Endothelial cell of umbilical vein (primary cell): ENCODE measurements at regions not wholly inside any gene's neighbourhood (a gene's known extent, or its start where the extent isn't known, plus 50 kb on each side); places are given as distances from the start of the nearest gene placed in this dataset.

Source experiments
- BruUV-seq: library from RNA; stranded (reverse); fragments of 400-500 nt; replicated peaks from 2 replicates; lab custom pipeline; 2021; lab: Mats Ljungman, UMichigan
- CTCF ChIA-PET: fragments of 300-600, 350-600 bp; sonication (Branson Sonifier 250); formaldehyde crosslinking; loops from one replicate; lab custom pipeline; 2021; ENCODE audit warnings: antibody characterized with exemption, inconsistent platforms; lab: Charles Lee
- POLR2A ChIA-PET: fragments of 300-600, 350-600 bp; sonication (Branson Sonifier 250); formaldehyde crosslinking; loops from one replicate; lab custom pipeline; 2021; ENCODE audit warnings: antibody characterized with exemption, inconsistent platforms; lab: Charles Lee
- DNase-seq: peaks from one replicate; pipeline ENCODE4 v3.0.0-alpha.2; 2011; ENCODE audit warnings: low read depth, low spot score
- FAIRE-seq: peaks from 2 replicates; lab custom pipeline; 2011; peaks lifted over from hg19 to GRCh38; lab: Jason Lieb, UNC
- H2AFZ ChIP-seq: 2 replicates; pipeline ENCODE4 v1.6.0; 2012; ENCODE audit warnings: low read depth, low read length, control low read depth, inconsistent platforms
- H3K27ac ChIP-seq: 2 replicates; pipeline ENCODE4 v1.5.1; 2011; ENCODE audit warnings: low read depth, mild to moderate bottlenecking, control low read depth, low read length, moderate library complexity; ENCODE audit not compliant: insufficient read depth
- H3K27me3 ChIP-seq, 2 experiments: 2 replicates each; pipeline versions ENCODE4 v1.6.0 to v1.6.1; 2011; ENCODE audit warnings: low read length in 2 of 2, mixed read lengths in 1 of 2; ENCODE audit not compliant: control insufficient read depth in 2 of 2, insufficient read depth in 2 of 2
- H3K36me3 ChIP-seq, 2 experiments: 2 replicates in 1 of 2; 3 replicates in 1 of 2; pipeline ENCODE4 v1.5.1; 2011; ENCODE audit warnings: low read length in 2 of 2, mild to moderate bottlenecking in 1 of 2, moderate library complexity in 1 of 2; ENCODE audit not compliant: control insufficient read depth in 2 of 2, insufficient read depth in 2 of 2; ENCODE audit errors: extremely low read depth in 1 of 2
- H3K4me1 ChIP-seq: 3 replicates; pipeline ENCODE4 v1.5.1; 2011; ENCODE audit warnings: mild to moderate bottlenecking, low read length; ENCODE audit not compliant: control insufficient read depth, insufficient read depth; ENCODE audit errors: extremely low read depth
- H3K4me2 ChIP-seq: 2 replicates; pipeline ENCODE4 v1.6.1; 2011; ENCODE audit warnings: low read length, control low read depth, mixed read lengths; ENCODE audit not compliant: insufficient read depth
- H3K4me3 ChIP-seq, 3 experiments: fragments of 200-600 bp in 1 of 3; sonication (generic), shearing (Covaris generic) in 1 of 3; replicated peaks in 1 of 3; 2 replicates each; pipeline ENCODE4 v1.5.1; 2011 to 2016; ENCODE audit warnings: control low read depth in 3 of 3, low read length in 3 of 3, mild to moderate bottlenecking in 2 of 3, inconsistent platforms in 1 of 3, low read depth in 1 of 3, moderate library complexity in 1 of 3; ENCODE audit not compliant: insufficient read depth in 1 of 3
- H3K79me2 ChIP-seq: 2 replicates; pipeline ENCODE4 v1.6.0; 2012; ENCODE audit warnings: low read length, inconsistent platforms; ENCODE audit not compliant: control insufficient read depth, insufficient read depth
- H3K9ac ChIP-seq: replicated peaks from 2 replicates; pipeline ENCODE3; 2011; ENCODE audit warnings: low read length, control low read depth; ENCODE audit not compliant: insufficient read depth; ENCODE audit errors: extremely low read depth
- H3K9me1 ChIP-seq: replicated peaks from 3 replicates; pipeline ENCODE4 v1.6.0; 2011; ENCODE audit warnings: mild to moderate bottlenecking, low read length; ENCODE audit not compliant: control insufficient read depth, insufficient read depth; ENCODE audit errors: extremely low read depth
- H3K9me3 ChIP-seq: replicated peaks from 2 replicates; pipeline ENCODE4 v1.5.1; 2012; ENCODE audit warnings: low read length, inconsistent platforms; ENCODE audit not compliant: control insufficient read depth, insufficient read depth
- H4K20me1 ChIP-seq: replicated peaks from 2 replicates; pipeline ENCODE3; 2011; ENCODE audit warnings: mild to moderate bottlenecking, low read length; ENCODE audit not compliant: control insufficient read depth, insufficient read depth; ENCODE audit errors: extremely low read depth
- CTCF ChIP-seq, 2 donors: IDR thresholded peaks; 1 replicate in 1 of 2; 2 replicates in 1 of 2; pipeline ENCODE4 v1.5.1; 2011; ENCODE audit warnings: low read length in 2 of 2, mild to moderate bottlenecking in 2 of 2, moderate library complexity in 2 of 2, control low read depth in 1 of 2, inconsistent platforms in 1 of 2, low read depth in 1 of 2; ENCODE audit not compliant: insufficient read depth in 1 of 2; ENCODE audit errors: extremely low read depth in 1 of 2
- EZH2 ChIP-seq: IDR thresholded peaks from 2 replicates; pipeline ENCODE4 v1.6.1; 2012; ENCODE audit warnings: borderline replicate concordance, low read depth, mild to moderate bottlenecking, moderate library complexity, low read length, inconsistent platforms; ENCODE audit not compliant: severe bottlenecking
- FOS ChIP-seq: IDR thresholded peaks from 2 replicates; pipeline ENCODE4 v1.6.1; 2011; ENCODE audit warnings: mild to moderate bottlenecking, low read length, moderate library complexity, borderline replicate concordance; ENCODE audit not compliant: insufficient read depth
- GATA2 ChIP-seq: IDR thresholded peaks from 2 replicates; pipeline ENCODE4 v1.7.0; 2011; ENCODE audit warnings: low read depth, mild to moderate bottlenecking, moderate library complexity, mixed read lengths, low read length; ENCODE audit not compliant: insufficient read length, insufficient read depth
- JUN ChIP-seq: IDR thresholded peaks from 2 replicates; pipeline ENCODE4 v1.6.1; 2011; ENCODE audit warnings: borderline replicate concordance, low read depth; ENCODE audit not compliant: insufficient read length, insufficient read depth
- MYC ChIP-seq: IDR thresholded peaks from one replicate; pipeline ENCODE4 v1.6.1; 2011; ENCODE audit warnings: mild to moderate bottlenecking, low read depth, low read length
- POLR2A ChIP-seq: IDR thresholded peaks from 2 replicates; pipeline ENCODE4 v1.6.1; 2012; ENCODE audit warnings: low read depth, mild to moderate bottlenecking, control low read depth, low read length
- POLR2AphosphoS5 ChIP-seq: IDR thresholded peaks from 2 replicates; pipeline ENCODE4 v1.6.1; 2012; ENCODE audit warnings: low read depth, mild to moderate bottlenecking, control low read depth, low read length, moderate library complexity; ENCODE audit not compliant: insufficient read depth
- dilution Hi-C: fragments of 300-500 bp; cut with MboI; formaldehyde crosslinking; loops from one replicate; pipeline ENCODE4 v1.15.0; 2019; ENCODE audit warnings: low sequenced_read_pairs; ENCODE audit not compliant: extremely low pct_ligation_motif_present
- intact Hi-C: fragments of 100-400 bp; cut with micrococcal nuclease; formaldehyde crosslinking; loops from one replicate; pipeline ENCODE4 v1.10.0; 2022
- TF ChIP-seq, protein P1 (sequence below): IDR thresholded peaks from 2 replicates; pipeline ENCODE4 v1.6.1; 2011; ENCODE audit not compliant: insufficient read depth, insufficient read length

- intact Hi-C loops: no loop called here
- H3K4me3 ChIP-seq: no peak overlapping the region
- H3K27ac ChIP-seq: no peak overlapping the region
- no peak overlapping the region for H3K4me2 ChIP-seq
- no peaks in the 10 kb centered on the region for H3K4me1 ChIP-seq
- FAIRE-seq (no peak), DNase-seq (no peak)
- H3K36me3 ChIP-seq: no peaks in the 10 kb centered on the region
- no peaks in the 10 kb centered on the region for H4K20me1 ChIP-seq
- dilution Hi-C loops: no loop called here
- H3K9me3 ChIP-seq: no peaks in the 10 kb centered on the region
- H3K79me2 ChIP-seq: no peaks in the 10 kb centered on the region
- ChIA-PET POLR2A (no interaction called here), CTCF (no interaction called here)
- no TSS peak for BruUV-seq
- TF ChIP-seq, protein P1, sequence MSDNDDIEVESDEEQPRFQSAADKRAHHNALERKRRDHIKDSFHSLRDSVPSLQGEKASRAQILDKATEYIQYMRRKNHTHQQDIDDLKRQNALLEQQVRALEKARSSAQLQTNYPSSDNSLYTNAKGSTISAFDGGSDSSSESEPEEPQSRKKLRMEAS: no peak
- TF ChIP-seq EZH2 (no peak), JUN (no peak), FOS (no peak), POLR2AphosphoS5 (no peak), MYC (no peak), POLR2A (no peak), GATA2 (no peak), CTCF (IDR thresholded peaks at IDR 0.05; ENCODE audit: extremely low read depth in 1 of 2, insufficient read depth in 1 of 2, low read depth in 1 of 2, low read length in 2 of 2) (no peak)
- no peak overlapping the region for H2AFZ ChIP-seq
- no peaks in the 10 kb centered on the region for H3K27me3 ChIP-seq
- H3K9me1 ChIP-seq: no peaks in the 10 kb centered on the region
- H3K9ac ChIP-seq: no peak overlapping the region
Measured at GRCh38 chrX:26387906-26388305, 171.9 kb downstream of the MAGEB5 start.
